Neural cell (in vitro differentiated cells): ENCODE measurements at regions not wholly inside any gene's neighbourhood (a gene's known extent, or its start where the extent isn't known, plus 50 kb on each side); places are given as distances from the start of the nearest gene placed in this dataset.

Source experiments
- H2AFZ ChIP-seq: fragments of 200-600, 300-800 bp; sonication (generic), shearing (Covaris generic); 2 replicates; pipeline ENCODE4 v1.6.0; 2014; ENCODE audit warnings: low read depth, mild to moderate bottlenecking, antibody characterized with exemption, low read length, moderate library complexity
- H3F3A ChIP-seq: fragments of 200-600 bp; shearing (Covaris generic); 2 replicates; pipeline ENCODE4 v1.6.1; 2016; ENCODE audit warnings: mild to moderate bottlenecking, moderate library complexity, mixed read lengths, antibody characterized with exemption, low read length; ENCODE audit not compliant: insufficient read depth, poor library complexity, severe bottlenecking
- H3K27ac ChIP-seq: fragments of 200-600, 300-800 bp; sonication (generic), shearing (Covaris generic); 2 replicates; pipeline ENCODE4 v1.5.1; 2014; ENCODE audit warnings: mild to moderate bottlenecking, low read length, moderate library complexity
- H3K27me3 ChIP-seq: fragments of 300-800, 200-600 bp; sonication (generic), shearing (Covaris generic); 2 replicates; pipeline ENCODE4 v1.6.0; 2014; ENCODE audit warnings: mild to moderate bottlenecking, low read depth, low read length, moderate library complexity; ENCODE audit not compliant: insufficient read depth
- H3K36me3 ChIP-seq: fragments of 300-800, 200-600 bp; sonication (generic), shearing (Covaris generic); 2 replicates; pipeline ENCODE4 v1.5.1; 2014; ENCODE audit warnings: mild to moderate bottlenecking, antibody characterized with exemption, low read length, moderate library complexity; ENCODE audit not compliant: insufficient read depth
- H3K4me2 ChIP-seq: fragments of 300-800, 200-600 bp; sonication (generic), shearing (Covaris generic); 2 replicates; pipeline ENCODE4 v1.6.0; 2014; ENCODE audit warnings: mild to moderate bottlenecking, low read length
- H3K4me3 ChIP-seq: fragments of 300-800, 200-600 bp; sonication (generic), shearing (Covaris generic); 2 replicates; pipeline ENCODE4 v1.5.1; 2014; ENCODE audit warnings: mild to moderate bottlenecking, low read length, moderate library complexity
- H3K79me2 ChIP-seq: fragments of 200-600 bp; shearing (Covaris generic); replicated peaks from 2 replicates; pipeline ENCODE4 v1.6.0; 2014; ENCODE audit warnings: mild to moderate bottlenecking, low read length, moderate library complexity; ENCODE audit not compliant: insufficient read depth
- H3K9ac ChIP-seq: fragments of 300-800, 200-600 bp; sonication (generic), shearing (Covaris generic); 2 replicates; pipeline ENCODE4 v1.6.1; 2016; ENCODE audit warnings: mild to moderate bottlenecking, low read length, mixed read lengths
- H3K9me2 ChIP-seq: fragments of 200-600 bp; shearing (Covaris generic); 2 replicates; pipeline ENCODE4 v1.6.1; 2016; ENCODE audit warnings: mild to moderate bottlenecking, low read length, mixed read lengths; ENCODE audit not compliant: insufficient read depth
- H3K9me3 ChIP-seq: fragments of 200-600, 300-800 bp; sonication (generic), shearing (Covaris generic); 2 replicates; pipeline ENCODE4 v1.6.1; 2016; ENCODE audit warnings: mild to moderate bottlenecking, mixed run types, low read length, moderate library complexity, mixed read lengths
- H4K20me1 ChIP-seq: fragments of 200-600 bp; shearing (Covaris generic); 2 replicates; pipeline ENCODE4 v1.6.1; 2016; ENCODE audit warnings: mild to moderate bottlenecking, mixed run types; ENCODE audit not compliant: insufficient read depth
- EP300 ChIP-seq: fragments of 450-650 bp; conservative IDR thresholded peaks from 2 replicates; pipeline ENCODE4 v1.6.1; 2014; ENCODE audit warnings: antibody characterized with exemption, mild to moderate bottlenecking, moderate library complexity; ENCODE audit not compliant: poor library complexity, severe bottlenecking
- EZH2 ChIP-seq: fragments of 200-600, 300-800 bp; shearing (Covaris generic), sonication (generic); IDR thresholded peaks from 2 replicates; pipeline ENCODE4 v1.6.1; 2014; ENCODE audit warnings: antibody characterized with exemption, low read length, borderline replicate concordance, mild to moderate bottlenecking; ENCODE audit not compliant: insufficient read depth, poor library complexity, severe bottlenecking
- RAD21 ChIP-seq: fragments of 450-650 bp; conservative IDR thresholded peaks from 2 replicates; pipeline ENCODE4 v1.6.1; 2014; ENCODE audit warnings: antibody characterized with exemption, mild to moderate bottlenecking, moderate library complexity
- SMC3 ChIP-seq: fragments of 450-650 bp; conservative IDR thresholded peaks from 2 replicates; pipeline ENCODE4 v1.6.1; 2014; ENCODE audit warnings: antibody characterized with exemption, mild to moderate bottlenecking, moderate library complexity; ENCODE audit not compliant: poor library complexity
- TAF1 ChIP-seq: IDR thresholded peaks from 2 replicates; pipeline ENCODE4 v1.6.1; 2012; ENCODE audit warnings: low read depth
- TF ChIP-seq, protein P1 (sequence below): IDR thresholded peaks from 2 replicates; pipeline ENCODE4 v1.6.1; 2012; ENCODE audit warnings: borderline replicate concordance
- TF ChIP-seq, protein P2 (sequence below): fragments of 450-650 bp; IDR thresholded peaks from 2 replicates; pipeline ENCODE4 v1.5.1; 2014; ENCODE audit warnings: antibody characterized with exemption, mild to moderate bottlenecking, moderate library complexity; ENCODE audit not compliant: poor library complexity, severe bottlenecking

DNA sequence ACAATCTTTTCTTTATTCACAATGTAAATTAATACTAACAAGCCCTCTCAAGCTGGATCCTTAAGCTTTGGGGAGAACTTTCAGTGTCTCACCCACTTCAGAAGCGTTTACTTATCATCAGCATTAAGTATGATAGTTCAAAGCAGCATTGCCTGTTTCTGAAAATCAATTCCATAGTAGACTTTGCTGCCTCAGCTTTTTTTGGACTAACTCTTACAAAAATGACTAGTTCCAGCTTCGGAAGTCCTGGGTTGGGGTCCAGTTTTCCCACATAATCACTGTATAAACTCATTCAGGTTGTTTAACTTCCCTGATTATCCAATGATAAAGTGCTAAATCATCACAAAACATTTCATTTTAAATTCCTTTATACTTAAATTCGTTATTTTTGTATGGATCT is 114.4 kb downstream of the NR2F2 start (continued):
- TF ChIP-seq, protein P1, sequence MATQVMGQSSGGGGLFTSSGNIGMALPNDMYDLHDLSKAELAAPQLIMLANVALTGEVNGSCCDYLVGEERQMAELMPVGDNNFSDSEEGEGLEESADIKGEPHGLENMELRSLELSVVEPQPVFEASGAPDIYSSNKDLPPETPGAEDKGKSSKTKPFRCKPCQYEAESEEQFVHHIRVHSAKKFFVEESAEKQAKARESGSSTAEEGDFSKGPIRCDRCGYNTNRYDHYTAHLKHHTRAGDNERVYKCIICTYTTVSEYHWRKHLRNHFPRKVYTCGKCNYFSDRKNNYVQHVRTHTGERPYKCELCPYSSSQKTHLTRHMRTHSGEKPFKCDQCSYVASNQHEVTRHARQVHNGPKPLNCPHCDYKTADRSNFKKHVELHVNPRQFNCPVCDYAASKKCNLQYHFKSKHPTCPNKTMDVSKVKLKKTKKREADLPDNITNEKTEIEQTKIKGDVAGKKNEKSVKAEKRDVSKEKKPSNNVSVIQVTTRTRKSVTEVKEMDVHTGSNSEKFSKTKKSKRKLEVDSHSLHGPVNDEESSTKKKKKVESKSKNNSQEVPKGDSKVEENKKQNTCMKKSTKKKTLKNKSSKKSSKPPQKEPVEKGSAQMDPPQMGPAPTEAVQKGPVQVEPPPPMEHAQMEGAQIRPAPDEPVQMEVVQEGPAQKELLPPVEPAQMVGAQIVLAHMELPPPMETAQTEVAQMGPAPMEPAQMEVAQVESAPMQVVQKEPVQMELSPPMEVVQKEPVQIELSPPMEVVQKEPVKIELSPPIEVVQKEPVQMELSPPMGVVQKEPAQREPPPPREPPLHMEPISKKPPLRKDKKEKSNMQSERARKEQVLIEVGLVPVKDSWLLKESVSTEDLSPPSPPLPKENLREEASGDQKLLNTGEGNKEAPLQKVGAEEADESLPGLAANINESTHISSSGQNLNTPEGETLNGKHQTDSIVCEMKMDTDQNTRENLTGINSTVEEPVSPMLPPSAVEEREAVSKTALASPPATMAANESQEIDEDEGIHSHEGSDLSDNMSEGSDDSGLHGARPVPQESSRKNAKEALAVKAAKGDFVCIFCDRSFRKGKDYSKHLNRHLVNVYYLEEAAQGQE = no peak

DNA sequence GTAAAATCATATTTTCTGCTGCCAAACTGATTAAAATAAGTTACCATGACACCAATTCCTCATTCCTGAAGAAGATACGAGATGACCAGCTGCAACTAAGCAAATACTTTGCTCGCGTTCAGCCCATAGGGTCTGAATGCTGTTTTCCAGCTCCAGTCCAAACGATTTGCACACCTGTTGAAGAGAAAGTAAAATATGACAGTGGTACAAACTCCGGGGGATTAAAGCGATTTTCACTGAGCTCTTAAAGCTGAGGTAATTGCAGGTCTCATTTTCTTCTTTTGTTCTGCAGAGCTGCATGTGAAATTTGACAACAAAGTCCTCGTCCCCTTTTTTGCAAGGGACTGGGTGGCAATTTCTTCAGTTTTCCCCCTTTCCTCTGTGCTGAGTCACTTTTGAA is 118.4 kb downstream of the NR2F2 start:
- H2AFZ ChIP-seq = no peak overlapping the region
- H3F3A ChIP-seq = no peaks in the 10 kb centered on the region
- no peak for TF ChIP-seq RAD21
- TF ChIP-seq SMC3 = no peak
- no peak for TF ChIP-seq TAF1
- no peak for TF ChIP-seq EZH2
- TF ChIP-seq EP300 = no peak
- TF ChIP-seq, protein P2, sequence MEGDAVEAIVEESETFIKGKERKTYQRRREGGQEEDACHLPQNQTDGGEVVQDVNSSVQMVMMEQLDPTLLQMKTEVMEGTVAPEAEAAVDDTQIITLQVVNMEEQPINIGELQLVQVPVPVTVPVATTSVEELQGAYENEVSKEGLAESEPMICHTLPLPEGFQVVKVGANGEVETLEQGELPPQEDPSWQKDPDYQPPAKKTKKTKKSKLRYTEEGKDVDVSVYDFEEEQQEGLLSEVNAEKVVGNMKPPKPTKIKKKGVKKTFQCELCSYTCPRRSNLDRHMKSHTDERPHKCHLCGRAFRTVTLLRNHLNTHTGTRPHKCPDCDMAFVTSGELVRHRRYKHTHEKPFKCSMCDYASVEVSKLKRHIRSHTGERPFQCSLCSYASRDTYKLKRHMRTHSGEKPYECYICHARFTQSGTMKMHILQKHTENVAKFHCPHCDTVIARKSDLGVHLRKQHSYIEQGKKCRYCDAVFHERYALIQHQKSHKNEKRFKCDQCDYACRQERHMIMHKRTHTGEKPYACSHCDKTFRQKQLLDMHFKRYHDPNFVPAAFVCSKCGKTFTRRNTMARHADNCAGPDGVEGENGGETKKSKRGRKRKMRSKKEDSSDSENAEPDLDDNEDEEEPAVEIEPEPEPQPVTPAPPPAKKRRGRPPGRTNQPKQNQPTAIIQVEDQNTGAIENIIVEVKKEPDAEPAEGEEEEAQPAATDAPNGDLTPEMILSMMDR = no peak
- H3K27ac ChIP-seq = no peak overlapping the region
- H3K4me3 ChIP-seq = no peak overlapping the region
- H3K79me2 ChIP-seq = no peaks in the 10 kb centered on the region
- H3K9ac ChIP-seq = no peak overlapping the region
- no peak overlapping the region for H3K4me2 ChIP-seq
- H3K9me2 ChIP-seq = no peaks in the 10 kb centered on the region
- no peaks in the 10 kb centered on the region for H4K20me1 ChIP-seq
- H3K27me3 ChIP-seq = no peaks in the 10 kb centered on the region
- no peaks in the 10 kb centered on the region for H3K36me3 ChIP-seq
- H3K9me3 ChIP-seq = no peaks in the 10 kb centered on the region

DNA sequence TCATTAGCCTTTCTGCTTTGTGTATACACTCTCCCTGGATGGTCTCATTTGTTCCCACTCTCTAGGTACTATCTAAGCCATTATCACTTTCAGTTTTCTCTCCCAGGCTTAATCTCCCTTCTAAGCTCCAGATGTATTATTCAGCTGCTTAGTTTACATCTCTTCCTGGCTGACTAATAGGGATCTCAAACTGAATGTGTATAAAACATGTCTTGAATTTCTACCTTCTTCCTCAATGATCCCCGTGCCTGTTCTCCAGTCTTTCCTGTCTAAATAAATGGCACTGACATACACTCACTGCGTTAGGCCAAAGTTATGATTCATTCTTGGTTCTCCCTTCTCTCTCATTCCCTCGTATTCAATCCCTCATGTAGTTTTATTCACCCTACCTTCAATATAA is 127.3 kb downstream of the NR2F2 start:
- Histone ChIP-seq H3K4me2 (no peak overlapping the region), H3K4me3 (no peak overlapping the region), H3F3A (no peaks in the 10 kb centered on the region), H3K9me3 (no peaks in the 10 kb centered on the region), H3K9me2 (no peaks in the 10 kb centered on the region), H3K79me2 (no peaks in the 10 kb centered on the region), H3K27ac (no peak overlapping the region), H3K27me3 (no peaks in the 10 kb centered on the region), H3K9ac (no peak overlapping the region), H4K20me1 (no peaks in the 10 kb centered on the region), H2AFZ (no peak overlapping the region), H3K36me3 (no peaks in the 10 kb centered on the region)
- TF ChIP-seq SMC3 (no peak), EP300 (no peak), RAD21 (no peak)
- TF ChIP-seq, protein P1 = no peak
- TF ChIP-seq, protein P2 = no peak
